Fibroblast of villous mesenchyme (primary cell): ENCODE measurements at regions not wholly inside any gene's neighbourhood (a gene's known extent, or its start where the extent isn't known, plus 50 kb on each side); places are given as distances from the start of the nearest gene placed in this dataset.

Source experiments
- DNase-seq: peaks from one replicate; pipeline ENCODE4 v3.0.0-alpha.2; 2010; ENCODE audit warnings: low read depth
- H3K4me3 ChIP-seq: 2 replicates; pipeline ENCODE4 v1.5.1; 2011; ENCODE audit warnings: low read depth, mild to moderate bottlenecking, low read length
- TF ChIP-seq, protein P1 (sequence below): IDR thresholded peaks from 2 replicates; pipeline ENCODE4 v1.5.1; 2012; ENCODE audit warnings: low read depth, mild to moderate bottlenecking, low read length; ENCODE audit not compliant: insufficient read depth

DNA sequence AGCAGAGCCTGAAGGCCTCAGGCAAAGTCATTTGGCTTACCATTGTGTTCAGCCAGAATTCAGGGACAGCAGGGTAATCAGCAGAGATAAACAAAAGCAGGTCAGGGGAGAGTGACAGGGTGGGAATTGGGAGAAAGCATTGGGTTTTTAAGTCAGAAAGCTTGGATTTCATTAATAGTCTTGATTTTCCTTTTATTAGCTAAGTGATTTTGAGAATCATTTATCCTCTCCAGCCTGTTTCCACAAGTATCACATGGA lies 410.1 kb downstream of the HNRNPD start:
- TF ChIP-seq, protein P1, sequence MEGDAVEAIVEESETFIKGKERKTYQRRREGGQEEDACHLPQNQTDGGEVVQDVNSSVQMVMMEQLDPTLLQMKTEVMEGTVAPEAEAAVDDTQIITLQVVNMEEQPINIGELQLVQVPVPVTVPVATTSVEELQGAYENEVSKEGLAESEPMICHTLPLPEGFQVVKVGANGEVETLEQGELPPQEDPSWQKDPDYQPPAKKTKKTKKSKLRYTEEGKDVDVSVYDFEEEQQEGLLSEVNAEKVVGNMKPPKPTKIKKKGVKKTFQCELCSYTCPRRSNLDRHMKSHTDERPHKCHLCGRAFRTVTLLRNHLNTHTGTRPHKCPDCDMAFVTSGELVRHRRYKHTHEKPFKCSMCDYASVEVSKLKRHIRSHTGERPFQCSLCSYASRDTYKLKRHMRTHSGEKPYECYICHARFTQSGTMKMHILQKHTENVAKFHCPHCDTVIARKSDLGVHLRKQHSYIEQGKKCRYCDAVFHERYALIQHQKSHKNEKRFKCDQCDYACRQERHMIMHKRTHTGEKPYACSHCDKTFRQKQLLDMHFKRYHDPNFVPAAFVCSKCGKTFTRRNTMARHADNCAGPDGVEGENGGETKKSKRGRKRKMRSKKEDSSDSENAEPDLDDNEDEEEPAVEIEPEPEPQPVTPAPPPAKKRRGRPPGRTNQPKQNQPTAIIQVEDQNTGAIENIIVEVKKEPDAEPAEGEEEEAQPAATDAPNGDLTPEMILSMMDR = no peak
- no peak for DNase-seq
- H3K4me3 ChIP-seq = no peak overlapping the region

DNA sequence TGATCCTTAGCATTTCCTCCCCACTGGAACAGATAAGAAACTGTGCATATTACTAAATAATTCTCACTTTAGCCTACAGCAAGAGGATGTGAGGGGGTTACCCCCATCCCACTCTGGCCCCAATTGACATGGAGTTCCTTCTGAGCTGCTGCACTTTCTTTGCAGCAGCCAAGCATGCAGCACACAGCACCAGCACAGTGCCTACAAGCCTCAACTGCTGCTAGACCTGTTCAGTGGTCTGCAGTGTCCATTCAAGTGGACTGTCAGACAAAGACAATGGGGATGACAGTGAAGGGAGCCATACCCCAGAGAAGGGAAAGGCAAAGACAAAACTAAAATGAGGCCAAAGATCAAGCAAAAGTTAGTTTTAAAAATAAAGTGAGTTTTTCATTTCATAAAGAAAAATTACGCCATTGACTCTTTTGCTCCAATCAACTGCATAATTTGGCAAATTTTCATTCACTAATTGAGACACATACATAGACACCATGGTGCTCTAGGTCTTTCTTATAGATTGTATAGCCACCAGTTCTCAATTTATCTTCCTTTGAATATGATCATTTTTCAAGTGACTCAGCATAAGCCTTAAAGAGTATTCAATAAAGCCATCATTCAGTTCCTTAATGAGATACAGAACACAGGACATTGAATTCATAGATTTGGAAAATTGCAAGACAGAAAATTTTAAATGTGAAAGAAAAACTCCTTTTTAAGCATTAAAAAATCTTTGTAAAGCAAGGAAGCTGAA lies 410.6 kb downstream of the HNRNPD start:
- H3K4me3 ChIP-seq = no peak overlapping the region
- DNase-seq = no peak
- TF ChIP-seq, protein P1 = no peak

DNA sequence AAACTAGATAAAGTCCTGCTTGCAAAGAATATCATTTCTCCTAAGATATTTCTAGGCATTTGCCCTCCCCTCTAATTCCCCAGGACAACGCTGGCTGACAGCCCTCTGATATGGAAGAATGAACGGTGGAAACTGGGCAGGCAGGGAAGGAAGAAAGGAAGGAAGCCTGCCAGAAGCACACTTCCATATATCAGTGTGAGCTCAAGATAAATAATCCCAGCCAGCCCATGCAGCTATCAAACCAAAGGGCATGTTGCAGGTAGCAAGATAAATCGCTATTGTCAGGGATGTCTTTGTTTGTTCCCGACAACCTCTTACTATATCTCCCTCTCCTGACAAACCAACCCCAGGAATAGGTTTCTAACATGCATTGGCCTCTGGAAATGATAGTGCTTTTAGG lies 412.8 kb downstream of the HNRNPD start:
- TF ChIP-seq, protein P1 = no peak
- no peak for DNase-seq
- H3K4me3 ChIP-seq = no peak overlapping the region

DNA sequence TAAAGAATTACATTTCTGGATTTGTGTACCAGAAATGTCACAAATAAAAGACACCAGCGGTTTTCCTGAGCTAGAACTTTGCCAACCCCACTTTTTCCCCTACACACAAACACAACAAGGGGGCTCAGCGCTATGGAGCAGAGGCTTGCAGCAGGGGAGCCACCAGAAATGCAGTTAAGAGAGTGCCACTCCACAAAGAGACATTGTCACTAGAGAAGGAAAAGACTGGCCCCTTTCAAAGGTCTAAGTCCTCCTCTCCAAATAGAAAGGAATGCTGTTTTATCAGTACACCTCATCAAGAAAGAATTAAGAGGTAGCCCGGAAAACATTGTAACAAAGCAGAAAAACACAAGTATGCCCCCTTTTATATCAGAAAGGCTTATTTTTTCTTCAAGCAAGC lies 419.5 kb downstream of the HNRNPD start:
- TF ChIP-seq, protein P1 = no peak
- H3K4me3 ChIP-seq = no peak overlapping the region
- no peak for DNase-seq

DNA sequence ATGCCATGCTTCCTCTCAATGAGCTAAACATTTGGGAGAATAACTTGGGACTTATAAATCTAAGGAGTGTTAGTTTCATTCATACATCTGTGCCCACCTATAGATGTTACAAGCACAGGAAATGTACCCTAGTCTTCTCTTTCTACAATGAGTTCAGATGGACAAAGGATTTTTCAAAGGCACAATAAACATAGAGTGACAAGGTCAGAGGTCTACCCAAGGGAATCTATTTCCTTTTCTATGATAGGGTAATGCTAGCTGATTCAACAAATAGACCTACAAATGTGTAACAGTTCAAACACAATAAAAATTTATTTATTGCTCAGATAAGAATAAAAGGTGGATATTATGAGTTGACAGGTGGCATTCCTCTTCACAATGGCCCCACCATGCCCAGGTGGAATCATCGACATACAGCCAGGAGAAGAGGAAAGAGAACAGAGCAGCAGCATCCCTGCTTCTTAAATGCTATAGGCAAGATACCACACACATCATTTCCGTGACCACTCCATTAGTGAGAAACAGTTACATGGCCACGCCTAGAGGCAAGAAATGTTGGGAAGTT lies 421.8 kb downstream of the HNRNPD start:
- H3K4me3 ChIP-seq = no peak overlapping the region
- TF ChIP-seq, protein P1 = no peak
- no peak for DNase-seq

DNA sequence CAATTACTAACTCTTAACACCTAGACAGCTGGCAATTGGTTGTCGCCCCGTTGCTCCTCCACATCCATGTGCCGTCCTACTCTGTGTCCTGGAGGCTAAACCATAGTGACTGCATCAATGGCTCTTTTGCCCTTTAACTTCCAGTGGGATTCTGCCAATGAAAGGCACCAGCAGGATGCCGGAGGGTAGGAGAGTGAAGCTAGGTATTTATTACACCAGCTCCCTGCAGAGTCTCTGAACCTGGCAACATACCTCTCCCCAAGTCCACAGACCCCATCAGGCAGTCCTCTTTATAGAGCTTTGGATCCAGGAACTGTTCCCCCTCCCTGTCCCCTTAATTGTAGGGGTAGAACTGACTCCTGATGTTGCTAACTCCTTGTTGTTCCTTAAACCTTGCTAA lies 426.8 kb downstream of the HNRNPD start:
- TF ChIP-seq, protein P1 = no peak
- no peak overlapping the region for H3K4me3 ChIP-seq
- DNase-seq = no peak
